H1 (cell line): ENCODE measurements at regions not wholly inside any gene's neighbourhood (a gene's known extent, or its start where the extent isn't known, plus 50 kb on each side); places are given as distances from the start of the nearest gene placed in this dataset.

Source experiments
- CTCF ChIA-PET: fragments of 300-600 bp; sonication (Branson Sonifier 250); formaldehyde crosslinking; loops from one replicate; lab custom pipeline; 2021; ENCODE audit not compliant: partially characterized antibody; lab: Charles Lee
- POLR2A ChIA-PET: fragments of 300-600 bp; sonication (Branson Sonifier 250); formaldehyde crosslinking; loops from one replicate; lab custom pipeline; 2021; ENCODE audit warnings: inconsistent platforms; ENCODE audit not compliant: partially characterized antibody; lab: Charles Lee
- DNase-seq, 2 experiments: peaks; one replicate each; pipeline versions ENCODE4 v3.0.0 to v3.0.0-alpha.2; 2010 to 2022; ENCODE audit warnings: low spot score in 2 of 2, low read depth in 1 of 2, mixed read lengths in 1 of 2
- FAIRE-seq: peaks from 2 replicates; lab custom pipeline; 2011; peaks lifted over from hg19 to GRCh38; lab: Jason Lieb, UNC
- H2AFZ ChIP-seq: 2 replicates; pipeline ENCODE4 v1.8.1; 2012; ENCODE audit warnings: low read length, inconsistent platforms
- H2AK5ac ChIP-seq: 2 replicates; pipeline ENCODE4 v1.6.1; 2013; ENCODE audit warnings: low read depth, low read length
- H2BK120ac ChIP-seq: replicated peaks from 2 replicates; pipeline ENCODE3; 2013; ENCODE audit warnings: low read depth, low read length, inconsistent platforms
- H2BK12ac ChIP-seq: 2 replicates; pipeline ENCODE4 v1.6.1; 2013; ENCODE audit warnings: low read depth, low read length
- H2BK15ac ChIP-seq: 2 replicates; pipeline ENCODE4 v1.6.1; 2013; ENCODE audit warnings: low read length
- H2BK20ac ChIP-seq: 2 replicates; pipeline ENCODE4 v1.6.1; 2013; ENCODE audit warnings: low read length
- H2BK5ac ChIP-seq: 2 replicates; pipeline ENCODE4 v1.6.1; 2013; ENCODE audit warnings: low read depth, low read length
- H3K14ac ChIP-seq: 2 replicates; pipeline ENCODE4 v1.6.1; 2013; ENCODE audit warnings: inconsistent platforms; ENCODE audit not compliant: insufficient read length
- H3K18ac ChIP-seq: 2 replicates; pipeline ENCODE4 v1.6.1; 2013; ENCODE audit warnings: low read length; ENCODE audit errors: extremely low read depth
- H3K23ac ChIP-seq: 2 replicates; pipeline ENCODE4 v1.6.1; 2013; ENCODE audit warnings: inconsistent platforms; ENCODE audit not compliant: insufficient read length
- H3K23me2 ChIP-seq: 2 replicates; pipeline ENCODE4 v1.6.1; 2013; ENCODE audit warnings: low read depth, low read length
- H3K27ac ChIP-seq: 2 replicates; pipeline ENCODE4 v1.6.1; 2011; ENCODE audit warnings: low read depth, low read length, inconsistent platforms
- H3K27me3 ChIP-seq, 4 experiments: replicated peaks in 1 of 4; 1 replicate in 1 of 4; 2 replicates in 3 of 4; pipeline versions ENCODE4 v1.6.1 to v1.8.1; 2011 to 2013; ENCODE audit warnings: low read length in 3 of 4, mild to moderate bottlenecking in 3 of 4, inconsistent platforms in 2 of 4, mixed read lengths in 2 of 4, moderate library complexity in 1 of 4; ENCODE audit not compliant: control insufficient read depth in 3 of 4, insufficient read depth in 3 of 4; ENCODE audit errors: extremely low read depth in 1 of 4
- H3K36me3 ChIP-seq, 4 experiments: 2 replicates each; pipeline versions ENCODE4 v1.6.1 to v1.8.1; 2011 to 2013; ENCODE audit warnings: mild to moderate bottlenecking in 4 of 4, low read length in 3 of 4, moderate library complexity in 2 of 4, control low read depth in 1 of 4, inconsistent platforms in 1 of 4; ENCODE audit not compliant: insufficient read depth in 4 of 4, control insufficient read depth in 2 of 4
- H3K4ac ChIP-seq: replicated peaks from 2 replicates; pipeline ENCODE3; 2013; ENCODE audit warnings: low read length, low read depth, mixed read lengths, inconsistent platforms; ENCODE audit not compliant: insufficient read length
- H3K4me1 ChIP-seq, 4 experiments: replicated peaks in 1 of 4; 1 replicate in 1 of 4; 2 replicates in 3 of 4; pipeline versions ENCODE4 v1.6.1 to v1.8.1; 2011 to 2013; ENCODE audit warnings: low read length in 3 of 4, inconsistent platforms in 2 of 4, mixed read lengths in 1 of 4; ENCODE audit not compliant: insufficient read depth in 4 of 4, control insufficient read depth in 3 of 4
- H3K4me2 ChIP-seq, 2 experiments: 2 replicates each; pipeline versions ENCODE4 v1.6.1 to v1.8.1; 2011 to 2013; ENCODE audit warnings: low read depth in 2 of 2, low read length in 2 of 2, control low read depth in 1 of 2, inconsistent platforms in 1 of 2, mild to moderate bottlenecking in 1 of 2; ENCODE audit not compliant: insufficient read depth in 1 of 2
- H3K4me3 ChIP-seq, 4 experiments: fragments of 200-600, 300-600 bp in 1 of 4; sonication (generic), shearing (Covaris generic), sonication (Bioruptor Twin) in 1 of 4; 2 replicates each; pipeline versions ENCODE4 v1.5.1 to v1.8.1; 2011 to 2016; ENCODE audit warnings: low read length in 4 of 4, low read depth in 3 of 4, control low read depth in 2 of 4, inconsistent platforms in 2 of 4, mild to moderate bottlenecking in 2 of 4, mixed read lengths in 1 of 4, moderate library complexity in 1 of 4; ENCODE audit not compliant: insufficient read depth in 2 of 4; ENCODE audit errors: extremely low read depth in 1 of 4
- H3K56ac ChIP-seq: replicated peaks from 2 replicates; pipeline ENCODE3; 2013; ENCODE audit warnings: low read depth, mild to moderate bottlenecking, mixed read lengths, low read length, inconsistent platforms; ENCODE audit not compliant: insufficient read length
- H3K79me1 ChIP-seq: 2 replicates; pipeline ENCODE4 v1.6.1; 2013; ENCODE audit warnings: low read depth, low read length, control low read depth
- H3K79me2 ChIP-seq, 2 experiments: 2 replicates each; pipeline versions ENCODE4 v1.6.1 to v1.8.1; 2012 to 2013; ENCODE audit warnings: low read length in 2 of 2, mild to moderate bottlenecking in 2 of 2, inconsistent platforms in 1 of 2; ENCODE audit not compliant: insufficient read depth in 2 of 2, control insufficient read depth in 1 of 2
- H3K9ac ChIP-seq, 4 experiments: replicated peaks in 1 of 4; 1 replicate in 1 of 4; 2 replicates in 3 of 4; pipeline versions ENCODE4 v1.6.1 to v1.8.1; 2011 to 2013; ENCODE audit warnings: low read depth in 3 of 4, low read length in 3 of 4, control low read depth in 2 of 4, mild to moderate bottlenecking in 2 of 4, moderate library complexity in 2 of 4, inconsistent platforms in 1 of 4; ENCODE audit errors: extremely low read depth in 1 of 4
- H3K9me3 ChIP-seq, 2 experiments: 2 replicates each; pipeline versions ENCODE4 v1.6.1 to v1.8.1; 2012 to 2013; ENCODE audit warnings: mild to moderate bottlenecking in 2 of 2, moderate library complexity in 2 of 2, control low read depth in 1 of 2, inconsistent platforms in 1 of 2, low read depth in 1 of 2, low read length in 1 of 2, mixed read lengths in 1 of 2; ENCODE audit not compliant: insufficient read depth in 2 of 2
- H4K20me1 ChIP-seq, 2 experiments: replicated peaks in 1 of 2; 2 replicates each; pipeline versions ENCODE3 to v1.8.1; 2011 to 2013; ENCODE audit warnings: inconsistent platforms in 2 of 2, low read length in 2 of 2, mild to moderate bottlenecking in 1 of 2; ENCODE audit not compliant: insufficient read depth in 2 of 2, control insufficient read depth in 1 of 2
- H4K5ac ChIP-seq: 2 replicates; pipeline ENCODE4 v1.6.1; 2013; ENCODE audit warnings: low read length, low read depth, mixed read lengths, inconsistent platforms; ENCODE audit not compliant: insufficient read length
- H4K8ac ChIP-seq: 2 replicates; pipeline ENCODE4 v1.8.0; 2013; ENCODE audit warnings: mild to moderate bottlenecking, moderate library complexity, low read length, inconsistent platforms; ENCODE audit not compliant: insufficient read depth; ENCODE audit errors: extremely low read depth
- H4K91ac ChIP-seq: replicated peaks from 2 replicates; pipeline ENCODE3; 2013; ENCODE audit warnings: low read length, mixed read lengths, inconsistent platforms; ENCODE audit not compliant: insufficient read length
- CREB1 ChIP-seq: IDR thresholded peaks from 2 replicates; pipeline ENCODE4 v1.6.1; 2012; ENCODE audit warnings: inconsistent platforms
- E2F6 ChIP-seq: IDR thresholded peaks from 2 replicates; pipeline ENCODE4 v1.6.1; 2012; ENCODE audit warnings: inconsistent platforms
- GTF2F1 ChIP-seq: IDR thresholded peaks from 2 replicates; pipeline ENCODE4 v1.6.1; 2012; ENCODE audit warnings: low read depth, low read length, improper control_type of control experiment, borderline replicate concordance
- HDAC2 ChIP-seq, 2 experiments: fragments of 300-600 bp in 1 of 2; sonication (generic) in 1 of 2; IDR thresholded peaks; 2 replicates each; pipeline ENCODE4 v1.6.1; 2011 to 2012; ENCODE audit warnings: low read depth in 2 of 2, low read length in 2 of 2, mild to moderate bottlenecking in 2 of 2, moderate library complexity in 2 of 2, borderline replicate concordance in 1 of 2, inconsistent platforms in 1 of 2
- HDAC6 ChIP-seq: IDR thresholded peaks from one replicate; pipeline ENCODE4 v1.7.1; 2012; ENCODE audit warnings: low read depth, mild to moderate bottlenecking, inconsistent platforms, low read length, moderate library complexity
- NRF1 ChIP-seq: IDR thresholded peaks from 2 replicates; pipeline ENCODE4 v1.6.1; 2011; ENCODE audit warnings: mild to moderate bottlenecking, low read depth, low read length, improper control_type of control experiment
- TCF12 ChIP-seq: IDR thresholded peaks from 2 replicates; pipeline ENCODE4 v1.6.1; 2011; ENCODE audit warnings: low read depth, mild to moderate bottlenecking, low read length
- WGBS, 2 experiments: shearing (Covaris generic) in 1 of 2; methylation state at CpG; one replicate each; pipeline versions ENCODE4 v1.1.6 to v1.1.7; 2013 to 2015; ENCODE audit warnings: low lambda C conversion rate in 2 of 2, mixed read lengths in 2 of 2, inconsistent platforms in 1 of 2, low coverage in 1 of 2, missing lambda C conversion rate in 1 of 2; ENCODE audit not compliant: insufficient replicate concordance in 2 of 2, insufficient coverage in 1 of 2, insufficient read length in 1 of 2; ENCODE audit errors: extremely low coverage in 1 of 2, missing lambda C conversion rate in 1 of 2; 5-methylcytosine and 5-hydroxymethylcytosine counted together

GRCh38 chr5:158516521-158516920, 583.2 kb downstream of the EBF1 start:
- Histone ChIP-seq H2BK15ac (no peak overlapping the region), H3K27ac (no peak overlapping the region), H3K9me3 (no peaks in the 10 kb centered on the region), H3K14ac (no peak overlapping the region), H3K79me1 (no peaks in the 10 kb centered on the region), H3K79me2 (no peaks in the 10 kb centered on the region), H4K91ac (no peak overlapping the region), H3K4me2 (no peak overlapping the region), H2BK20ac (no peak overlapping the region), H3K4me1 (no peaks in the 10 kb centered on the region), H2AFZ (no peak overlapping the region), H4K5ac (no peak overlapping the region)
- POLR2A ChIA-PET, result no interaction called here
- TF ChIP-seq E2F6 (no peak), NRF1 (no peak), CREB1 (no peak), HDAC6 (no peak), TCF12 (no peak), HDAC2 (IDR thresholded peaks at IDR 0.05; ENCODE audit: borderline replicate concordance in 1 of 2, low read depth in 2 of 2, low read length in 2 of 2) (no peak), GTF2F1 (no peak)
- TF ChIP-seq, all 59 proteins: peak for 0
- Histone ChIP-seq H3K9ac (no peak overlapping the region), H3K36me3 (no peaks in the 10 kb centered on the region), H2AK5ac (no peak overlapping the region), H2BK5ac (no peak overlapping the region), H3K27me3 (no peaks in the 10 kb centered on the region), H3K23ac (no peak overlapping the region), H2BK12ac (no peak overlapping the region), H3K4me3 (no peak overlapping the region), H3K23me2 (no peaks in the 10 kb centered on the region), H3K18ac (no peak overlapping the region), H4K20me1 (no peaks in the 10 kb centered on the region), H4K8ac (no peak overlapping the region), H3K56ac (no peak overlapping the region), H3K4ac (no peak overlapping the region), H2BK120ac (no peak overlapping the region)
- CTCF ChIA-PET, result interaction anchor here (0.6 kb wide), 1 partner anchor 30 kb away, joined by 3 read pairs; no protein-coding TSS in a partner anchor
- DNase-seq (no peak), FAIRE-seq (no peak)
- WGBS, 2 experiments, result 93% methylated on average over 2 of the region's 2 CpGs; no CpG with 5 or more reads in 1 of the 2 experiments
